Immature natural killer cell (primary cell): ENCODE measurements at regions not wholly inside any gene's neighbourhood (a gene's known extent, or its start where the extent isn't known, plus 50 kb on each side); places are given as distances from the start of the nearest gene placed in this dataset.
"Not testable (repeated sequence)": the region's sequence is repeated elsewhere in the genome, so short reads cannot be mapped to it uniquely, and the experiment has no call there.

Experiments
- DNase-seq, 3 donors: peaks; one replicate each; pipeline ENCODE4 v3.0.0; 2022; ENCODE audit warnings: mixed read lengths in 1 of 3
- H3K27ac Mint-ChIP-seq, 6 donors: one replicate each; pipeline ENCODE4 v1.8.0; 2020; ENCODE audit warnings: mixed read lengths in 6 of 6, mild to moderate bottlenecking in 5 of 6, inconsistent platforms in 4 of 6, moderate library complexity in 3 of 6
- H3K27me3 Mint-ChIP-seq, 3 donors: one replicate each; pipeline ENCODE4 v1.8.0; 2020 to 2021; ENCODE audit warnings: low read depth in 3 of 3, mild to moderate bottlenecking in 3 of 3, mixed read lengths in 3 of 3, moderate library complexity in 3 of 3, inconsistent platforms in 1 of 3
- H3K36me3 Mint-ChIP-seq, 3 donors: one replicate each; pipeline ENCODE4 v1.8.0; 2020; ENCODE audit warnings: mixed read lengths in 3 of 3, inconsistent platforms in 2 of 3, mild to moderate bottlenecking in 2 of 3
- H3K4me1 Mint-ChIP-seq, 2 donors: one replicate each; pipeline ENCODE4 v1.8.0; 2020; ENCODE audit warnings: inconsistent platforms in 2 of 2, mild to moderate bottlenecking in 2 of 2, mixed read lengths in 2 of 2, moderate library complexity in 1 of 2
- H3K4me3 Mint-ChIP-seq, 5 donors: one replicate each; pipeline ENCODE4 v1.8.0; 2020; ENCODE audit warnings: mild to moderate bottlenecking in 5 of 5, mixed read lengths in 5 of 5, inconsistent platforms in 3 of 5, moderate library complexity in 3 of 5
- H3K9me3 Mint-ChIP-seq, 6 donors: one replicate each; pipeline ENCODE4 v1.8.0; 2020; ENCODE audit warnings: mild to moderate bottlenecking in 6 of 6, mixed read lengths in 6 of 6, inconsistent platforms in 4 of 6, moderate library complexity in 3 of 6

GRCh38 chr10:52368725-52369124, 54.6 kb downstream of the DKK1 start:
- Mint-ChIP-seq H3K27me3 (peaks cover 0 to 3% (median 0%) of the 10 kb centered on the region in 3 donors), H3K4me3 (no peak overlapping the region), H3K4me1 (no peaks in the 10 kb centered on the region), H3K9me3 (peaks cover 0 to 10% (median 6%) of the 10 kb centered on the region in 6 donors), H3K36me3 (no peaks in the 10 kb centered on the region), H3K27ac (no peak overlapping the region)
- DNase-seq, result no peak

- DNase-seq, H3K36me3 Mint-ChIP-seq, H3K27ac Mint-ChIP-seq, H3K27me3 Mint-ChIP-seq, H3K4me1 Mint-ChIP-seq, H3K4me3 Mint-ChIP-seq: not testable (repeated sequence)
- H3K9me3 Mint-ChIP-seq, result peaks cover 0 to 13% (median 6%) of the 10 kb centered on the region in 6 donors
Observed at GRCh38 chr10:52374207-52374606, 60.1 kb downstream of the DKK1 start.

DNA sequence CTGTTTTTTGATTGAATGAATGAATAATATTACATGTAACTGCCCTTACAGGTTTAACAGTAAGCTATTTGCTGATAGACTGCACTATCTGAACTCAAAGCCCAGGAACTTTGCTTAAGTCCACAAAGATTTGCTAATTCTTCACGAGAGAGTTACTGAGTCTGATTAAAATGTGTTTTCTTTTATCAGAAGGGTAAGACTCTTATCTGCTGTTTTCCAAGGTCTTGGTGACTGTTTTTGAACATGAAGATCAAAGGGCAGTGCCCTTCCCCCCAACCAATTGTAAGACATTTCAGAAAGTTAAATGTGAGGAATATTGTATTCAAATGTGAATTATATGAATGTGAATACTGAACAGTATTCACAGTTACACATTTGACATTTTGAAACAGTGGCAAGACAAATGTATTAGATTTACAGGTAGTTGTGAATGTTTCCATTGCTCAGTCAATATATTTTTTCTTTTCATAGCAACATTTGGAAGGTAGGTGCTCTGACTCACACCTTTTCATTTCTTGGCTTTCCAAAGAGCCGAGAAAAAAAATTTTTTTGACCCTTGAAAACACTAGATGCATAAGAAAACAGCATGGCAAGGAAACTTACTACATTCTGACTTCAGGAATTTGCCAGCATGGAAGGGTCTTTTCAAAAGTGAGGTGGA, 62.7 kb downstream of the DKK1 start:
- Mint-ChIP-seq H3K4me3 (no peak overlapping the region), H3K36me3 (no peaks in the 10 kb centered on the region), H3K27me3 (peaks cover 0 to 3% (median 0%) of the 10 kb centered on the region in 3 donors), H3K4me1 (no peaks in the 10 kb centered on the region), H3K9me3 (peaks cover 0 to 13% (median 3%) of the 10 kb centered on the region in 6 donors), H3K27ac (no peak overlapping the region)
- no peak for DNase-seq

- no peaks in the 10 kb centered on the region for H3K36me3 Mint-ChIP-seq
- H3K9me3 Mint-ChIP-seq, result peaks cover 0 to 13% (median 3%) of the 10 kb centered on the region in 6 donors
- DNase-seq, result no peak
- H3K27me3 Mint-ChIP-seq, result no peaks in the 10 kb centered on the region
- no peak overlapping the region for H3K27ac Mint-ChIP-seq
- H3K4me1 Mint-ChIP-seq, result no peaks in the 10 kb centered on the region
- H3K4me3 Mint-ChIP-seq, result no peak overlapping the region
Observed at GRCh38 chr10:52378124-52378523, 64.0 kb downstream of the DKK1 start.

- Mint-ChIP-seq H3K4me1 (no peaks in the 10 kb centered on the region), H3K27me3 (no peaks in the 10 kb centered on the region), H3K9me3 (peaks cover 0 to 8% (median 3%) of the 10 kb centered on the region in 6 donors), H3K27ac (no peak overlapping the region), H3K36me3 (no peaks in the 10 kb centered on the region), H3K4me3 (no peak overlapping the region)
- no peak for DNase-seq
Observed at GRCh38 chr10:52379287-52379686, 65.2 kb downstream of the DKK1 start.

DNA sequence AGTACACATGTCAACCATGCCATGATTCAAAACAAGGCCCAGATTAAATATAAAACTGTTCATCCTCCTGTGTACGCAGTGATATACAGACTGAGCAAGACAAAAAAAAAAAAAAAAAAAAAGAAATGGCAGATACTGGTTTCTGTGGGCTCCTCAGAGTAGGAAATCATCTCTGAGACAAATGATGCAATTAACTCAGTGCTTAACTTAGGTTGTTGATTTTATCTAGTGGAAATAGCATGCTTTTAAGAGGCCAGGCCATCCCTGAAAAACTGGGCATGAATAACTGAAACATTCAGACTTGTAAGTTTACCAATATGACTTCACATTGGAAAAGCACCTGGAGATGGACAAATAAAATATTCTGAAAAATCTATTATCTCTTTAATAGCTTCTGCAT, 69.0 kb downstream of the DKK1 start:
- Mint-ChIP-seq H3K4me3 (no peak overlapping the region), H3K27me3 (peaks cover 0 to 3% (median 0%) of the 10 kb centered on the region in 3 donors), H3K27ac (no peak overlapping the region), H3K36me3 (no peaks in the 10 kb centered on the region), H3K9me3 (peaks cover 0 to 4% (median 2%) of the 10 kb centered on the region in 6 donors), H3K4me1 (no peaks in the 10 kb centered on the region)
- no peak for DNase-seq

DNA sequence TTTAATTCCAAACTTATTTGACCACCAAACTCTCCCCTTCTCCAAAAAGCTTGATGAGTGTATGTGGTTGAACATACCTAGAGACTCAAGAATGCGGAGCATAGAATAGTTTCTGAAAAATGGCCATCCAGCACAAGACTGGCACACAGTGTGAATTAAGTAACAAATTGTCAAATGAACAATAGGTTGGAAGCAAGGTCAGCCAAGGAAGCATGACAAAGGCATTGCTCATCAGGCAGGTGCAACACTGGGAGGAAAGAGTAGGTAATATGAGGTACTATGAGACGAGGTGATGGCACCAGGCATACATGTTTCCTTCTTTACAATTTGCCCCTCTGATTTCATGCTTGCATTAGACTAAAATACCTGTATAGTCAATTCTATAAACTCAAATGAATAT, 73.7 kb downstream of the DKK1 start:
- Mint-ChIP-seq H3K36me3 (no peaks in the 10 kb centered on the region), H3K4me3 (no peak overlapping the region), H3K27ac (no peak overlapping the region), H3K4me1 (no peaks in the 10 kb centered on the region), H3K27me3 (peaks cover 0 to 5% (median 0%) of the 10 kb centered on the region in 3 donors), H3K9me3 (peaks cover 0 to 10% (median under 1%) of the 10 kb centered on the region in 6 donors)
- DNase-seq, result no peak

DNA sequence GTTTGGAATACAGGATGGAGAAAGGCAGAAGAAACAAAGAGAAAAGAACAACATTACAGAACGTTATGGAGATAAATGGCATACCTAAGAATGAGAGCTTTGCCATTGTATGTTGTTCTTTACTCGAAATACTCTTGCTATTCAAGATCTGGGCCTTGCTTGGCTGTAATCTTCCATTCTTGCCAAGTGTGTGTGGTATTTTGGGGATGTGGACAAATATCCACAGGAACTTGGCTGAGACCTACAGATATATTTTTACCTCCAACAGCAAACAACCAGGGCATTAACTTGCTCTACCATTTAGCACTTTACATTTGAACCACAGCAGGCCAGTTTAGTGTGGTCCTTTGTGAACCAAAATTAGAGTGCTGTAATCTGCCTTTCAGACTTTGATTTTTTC, 76.3 kb downstream of the DKK1 start:
- peaks cover 0 to 21% (median 2%) of the 10 kb centered on the region in 6 donors for H3K9me3 Mint-ChIP-seq
- H3K36me3 Mint-ChIP-seq, result no peaks in the 10 kb centered on the region
- peaks cover 0 to 3% (median 0%) of the 10 kb centered on the region in 3 donors for H3K27me3 Mint-ChIP-seq
- H3K4me3 Mint-ChIP-seq, result no peak overlapping the region
- no peak overlapping the region for H3K27ac Mint-ChIP-seq
- no peak for DNase-seq
- no peaks in the 10 kb centered on the region for H3K4me1 Mint-ChIP-seq

DNA sequence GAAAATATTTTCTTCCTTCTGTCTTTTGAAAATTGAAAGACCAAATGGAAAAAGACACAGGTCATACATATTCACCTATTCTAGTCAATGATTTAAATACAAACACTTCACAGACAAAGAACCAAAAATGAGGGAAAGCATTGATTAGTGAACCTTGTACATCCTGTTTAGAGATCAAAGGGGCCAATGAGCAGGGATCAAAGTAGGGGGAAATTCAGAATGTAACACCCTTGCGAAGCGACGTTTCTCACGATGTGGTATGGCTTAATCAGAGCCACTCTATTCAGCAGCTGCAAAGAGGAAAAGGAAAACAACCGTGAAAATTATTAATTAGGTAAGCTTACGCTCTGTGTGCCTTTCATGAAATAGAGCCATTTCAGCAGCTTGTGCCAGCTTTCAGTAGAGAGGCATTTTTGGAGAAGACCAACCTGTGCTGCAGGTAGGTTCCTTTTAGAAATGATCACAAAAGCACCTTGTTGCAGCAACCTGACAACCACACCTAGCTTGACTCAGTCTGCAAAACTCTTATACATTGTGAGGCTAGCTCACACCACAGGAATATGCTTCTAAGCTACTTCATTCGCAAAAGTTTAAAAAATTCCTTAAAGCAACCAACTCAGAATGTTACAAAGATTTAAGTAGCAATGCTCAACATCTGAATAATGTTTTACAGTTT, 78.0 kb downstream of the DKK1 start:
- H3K36me3 Mint-ChIP-seq, result no peaks in the 10 kb centered on the region
- peaks cover 0 to 3% (median 0%) of the 10 kb centered on the region in 3 donors for H3K27me3 Mint-ChIP-seq
- no peaks in the 10 kb centered on the region for H3K4me1 Mint-ChIP-seq
- no peak for DNase-seq
- H3K27ac Mint-ChIP-seq, result no peak overlapping the region
- H3K4me3 Mint-ChIP-seq, result no peak overlapping the region
- peaks cover 0 to 21% (median 3%) of the 10 kb centered on the region in 6 donors for H3K9me3 Mint-ChIP-seq

GRCh38 chr10:52394246-52394645, 80.2 kb downstream of the DKK1 start:
- H3K27me3 Mint-ChIP-seq, result peaks cover 0 to 1% (median 0%) of the 10 kb centered on the region in 3 donors
- no peaks in the 10 kb centered on the region for H3K4me1 Mint-ChIP-seq
- no peak for DNase-seq
- no peak overlapping the region for H3K27ac Mint-ChIP-seq
- no peaks in the 10 kb centered on the region for H3K36me3 Mint-ChIP-seq
- no peak overlapping the region for H3K4me3 Mint-ChIP-seq
- peaks cover 0 to 23% (median 3%) of the 10 kb centered on the region in 6 donors for H3K9me3 Mint-ChIP-seq

DNA sequence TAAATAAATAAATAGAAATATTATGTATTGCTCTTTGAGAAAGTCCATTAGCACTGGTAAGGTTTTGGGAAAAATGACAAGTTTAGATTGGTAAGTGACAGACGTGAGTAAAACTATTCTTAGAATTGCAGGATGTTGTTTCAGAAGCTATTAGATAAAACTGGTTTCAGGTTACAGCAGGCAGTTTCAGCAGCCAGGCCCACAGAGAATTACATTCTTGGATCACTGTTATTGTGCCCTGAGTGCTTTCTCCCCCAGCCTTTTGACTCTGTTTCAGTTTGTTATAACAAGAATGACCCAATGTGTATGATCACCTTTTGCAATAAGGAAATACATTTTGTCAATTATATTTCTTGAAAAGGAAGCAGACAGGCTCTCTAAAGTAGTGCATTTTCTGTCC, 86.5 kb downstream of the DKK1 start:
- H3K9me3 Mint-ChIP-seq, result peaks cover 2 to 24% (median 7%) of the 10 kb centered on the region in 6 donors
- H3K4me1 Mint-ChIP-seq, result no peaks in the 10 kb centered on the region
- DNase-seq, result no peak
- no peak overlapping the region for H3K4me3 Mint-ChIP-seq
- H3K27ac Mint-ChIP-seq, result no peak overlapping the region
- H3K27me3 Mint-ChIP-seq, result peaks cover 0 to 7% (median 3%) of the 10 kb centered on the region in 3 donors
- H3K36me3 Mint-ChIP-seq, result no peaks in the 10 kb centered on the region

DNA sequence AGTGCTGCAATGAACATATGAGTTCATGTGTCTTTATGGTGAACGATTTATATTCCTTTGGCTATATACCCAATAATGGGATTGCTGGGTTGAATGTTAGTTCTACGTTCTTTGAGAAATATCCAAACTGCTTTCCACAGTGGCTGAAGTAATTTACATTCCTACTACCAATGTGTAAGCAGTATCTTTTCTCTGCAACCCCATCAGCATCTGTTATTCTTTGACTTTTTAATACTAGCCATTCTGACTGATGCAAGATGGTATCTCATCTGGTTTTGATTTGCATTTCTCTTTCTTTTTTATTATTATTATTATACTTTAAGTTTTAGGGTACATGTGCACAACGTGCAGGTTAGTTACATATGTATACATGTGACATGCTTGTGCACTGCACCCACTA, 89.7 kb downstream of the DKK1 start:
- H3K4me1 Mint-ChIP-seq, H3K27ac Mint-ChIP-seq, H3K4me3 Mint-ChIP-seq, H3K36me3 Mint-ChIP-seq, DNase-seq: not testable (repeated sequence)
- H3K9me3 Mint-ChIP-seq, result peaks cover 4 to 33% (median 12%) of the 10 kb centered on the region in 6 donors
- peaks cover 4 to 11% (median 7%) of the 10 kb centered on the region in 3 donors for H3K27me3 Mint-ChIP-seq

GRCh38 chr10:52409195-52409594, 95.1 kb downstream of the DKK1 start:
- H3K27ac Mint-ChIP-seq, result no peak overlapping the region
- no peaks in the 10 kb centered on the region for H3K36me3 Mint-ChIP-seq
- H3K27me3 Mint-ChIP-seq, result peaks cover 4 to 7% (median 4%) of the 10 kb centered on the region in 3 donors
- DNase-seq, result no peak
- no peaks in the 10 kb centered on the region for H3K4me1 Mint-ChIP-seq
- no peak overlapping the region for H3K4me3 Mint-ChIP-seq
- H3K9me3 Mint-ChIP-seq, result peaks cover 0 to 21% (median 8%) of the 10 kb centered on the region in 6 donors

DNA sequence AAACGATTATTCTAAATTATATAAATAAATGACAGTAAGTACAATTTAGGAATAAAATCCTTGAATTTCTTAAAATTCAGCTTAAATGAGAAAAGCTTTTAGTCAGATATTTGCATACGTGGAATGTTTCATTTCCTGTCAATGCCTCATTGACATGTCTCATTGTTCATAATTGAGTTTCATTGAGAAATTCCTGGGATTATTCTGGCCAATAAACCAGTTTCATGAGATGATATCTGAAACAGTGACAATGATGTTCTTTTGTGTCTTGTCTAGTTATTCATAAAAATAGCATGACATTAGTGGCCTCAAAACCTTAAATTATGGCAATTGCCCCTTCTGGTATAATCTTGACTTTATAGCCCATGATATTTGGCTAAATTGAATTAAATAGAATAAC, 95.8 kb downstream of the DKK1 start:
- H3K9me3 Mint-ChIP-seq, result peaks cover 0 to 21% (median 8%) of the 10 kb centered on the region in 6 donors
- DNase-seq, result no peak
- no peak overlapping the region for H3K4me3 Mint-ChIP-seq
- no peak overlapping the region for H3K27ac Mint-ChIP-seq
- peaks cover 4 to 7% (median 4%) of the 10 kb centered on the region in 3 donors for H3K27me3 Mint-ChIP-seq
- no peaks in the 10 kb centered on the region for H3K4me1 Mint-ChIP-seq
- H3K36me3 Mint-ChIP-seq, result no peaks in the 10 kb centered on the region
